ENCODE measurements at regions not wholly inside any gene's neighbourhood (a gene's known extent, or its start where the extent isn't known, plus 50 kb on each side); places are given as distances from the start of the nearest gene placed in this dataset.
"Not testable (repeated sequence)": the region's sequence is repeated elsewhere in the genome, so short reads cannot be mapped to it uniquely, and the experiment has no call there.

DNA sequence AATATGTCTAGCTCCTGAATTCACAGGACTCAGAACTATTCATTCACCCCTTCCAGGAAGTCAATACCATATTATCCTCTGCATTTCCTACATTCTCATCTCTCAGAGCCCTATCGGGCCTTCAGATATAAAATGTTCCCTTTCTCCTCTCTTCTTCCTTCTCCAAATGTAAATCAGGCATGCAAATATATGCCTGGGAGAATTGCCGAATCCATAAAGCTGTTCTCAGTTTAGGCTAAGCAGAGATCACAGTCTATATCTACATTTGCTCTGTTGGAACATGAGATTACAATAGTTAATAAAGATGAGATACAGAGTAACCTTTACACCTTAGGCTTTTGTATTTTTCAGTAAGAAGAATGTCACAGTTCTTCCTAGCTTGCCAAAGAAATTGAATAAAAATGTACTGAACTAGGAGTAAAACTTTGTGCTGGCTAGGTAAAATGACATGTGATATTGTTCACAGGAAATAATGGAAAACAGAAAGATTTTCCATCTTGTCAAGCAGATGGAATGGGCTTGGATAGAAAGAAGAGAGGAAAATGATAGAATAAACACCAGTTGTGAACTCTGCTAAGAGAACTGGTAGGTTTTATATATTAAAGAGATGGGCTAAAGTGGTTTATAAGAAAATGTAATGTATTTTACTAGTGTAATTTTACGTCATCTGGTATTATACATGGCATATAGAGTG, 161.5 kb downstream of the NRIP1 start:
- no peak for DNase-seq

DNA sequence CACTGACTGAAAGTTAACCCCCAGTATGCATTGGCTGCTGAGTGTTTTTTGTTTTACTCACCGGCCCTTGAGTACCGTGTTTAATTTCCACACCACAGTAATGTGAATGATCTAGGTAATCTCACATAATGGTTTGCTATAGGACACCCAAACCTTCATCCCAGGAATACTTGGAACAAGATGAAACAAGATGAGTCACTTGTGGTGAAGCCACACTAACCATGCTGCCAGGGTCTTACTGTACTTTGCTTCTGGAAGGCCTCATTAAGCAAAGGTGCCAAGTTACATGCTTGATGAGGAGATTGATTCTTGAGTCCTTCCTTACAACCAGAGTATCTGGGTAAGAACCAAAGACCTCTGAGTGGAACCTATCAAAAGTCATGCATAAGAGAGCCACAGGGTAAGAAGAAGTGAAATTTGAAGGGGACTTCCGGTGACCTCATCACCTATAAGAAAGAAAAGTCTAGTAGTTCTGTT, 163.3 kb downstream of the NRIP1 start:
- no peak for DNase-seq

- DNase-seq = no peak
These were observed 164.2 kb downstream of the NRIP1 start for GRCh38 chr21:14900611-14901010.

- DNase-seq = no peak
These were observed 164.7 kb downstream of the NRIP1 start for GRCh38 chr21:14900058-14900457.

DNA sequence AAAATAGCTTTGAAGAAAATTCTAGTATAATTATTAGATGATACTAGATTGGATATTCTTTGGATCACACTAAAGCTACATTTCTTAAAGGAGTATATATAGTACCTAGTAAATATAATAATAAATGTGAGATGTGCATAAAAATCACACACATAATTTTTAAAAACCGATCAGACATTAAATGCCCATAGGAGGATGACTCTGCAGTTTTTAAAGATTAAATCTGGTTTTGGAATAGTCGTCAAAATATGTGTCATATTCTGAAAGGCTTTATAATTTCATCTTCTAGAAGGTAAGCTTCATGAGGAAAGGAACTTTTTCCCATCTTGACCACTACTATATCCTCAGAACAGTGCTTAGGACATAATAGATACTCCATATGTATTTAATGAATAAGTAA, 169.0 kb downstream of the NRIP1 start:
- no peak for DNase-seq

GRCh38 chr21:14890141-14890540, 174.7 kb downstream of the NRIP1 start:
- DNase-seq = peak in 1 of 2 experiments; percentile 15

DNA sequence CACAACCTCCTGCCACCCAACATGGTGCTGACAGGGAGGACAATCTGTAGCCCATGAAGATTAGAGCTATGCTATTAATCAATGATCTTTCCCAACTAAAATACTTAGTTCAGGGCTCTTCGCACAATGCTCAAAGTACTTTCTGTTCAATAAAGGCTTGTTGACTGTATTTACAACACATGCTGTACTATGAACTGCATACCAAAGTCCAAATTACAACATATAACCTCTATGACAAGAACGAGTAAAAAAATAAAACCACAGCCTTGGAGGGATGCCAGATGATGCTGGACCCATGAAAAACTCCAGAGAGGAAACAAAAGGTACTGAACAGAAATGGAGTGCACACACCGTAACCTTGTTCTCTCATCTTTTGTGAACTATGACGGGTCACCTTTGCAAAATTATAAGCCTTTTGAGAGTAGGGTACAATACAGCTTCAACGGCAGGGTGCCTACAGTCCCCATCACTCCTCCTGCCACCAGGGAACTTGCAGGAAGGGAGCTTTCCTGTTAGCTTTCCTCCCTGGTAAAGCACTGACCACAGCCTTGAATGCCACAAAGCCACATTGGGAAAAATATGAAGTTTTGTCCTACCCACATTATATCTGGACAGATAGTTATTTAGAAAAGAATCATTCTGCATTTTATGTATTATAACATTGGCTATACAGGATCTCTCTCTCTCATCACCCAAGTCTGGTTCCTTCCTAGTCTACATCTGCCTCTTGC, 175.6 kb downstream of the NRIP1 start:
- peak; percentile 8 to 26 for DNase-seq

DNA sequence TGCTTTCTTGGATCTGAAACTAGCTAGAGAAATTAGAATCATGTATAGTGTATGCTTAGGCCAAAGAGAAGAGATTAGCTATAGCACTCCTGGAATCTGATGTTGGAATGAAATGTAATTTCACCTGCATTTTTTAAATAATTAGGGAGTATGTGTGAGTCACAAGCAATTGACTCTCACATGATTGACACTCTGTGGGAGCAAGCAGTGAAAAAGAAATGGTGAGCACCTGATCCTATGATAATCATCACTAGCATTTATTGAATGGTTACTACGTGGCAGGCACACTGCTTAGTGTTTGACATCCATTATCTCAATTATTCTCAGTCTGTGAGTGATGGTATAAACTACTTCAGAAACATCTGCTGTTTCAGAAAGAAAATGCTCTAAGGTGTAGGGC, 176.6 kb downstream of the NRIP1 start:
- DNase-seq = peak; percentile 28 to 64

DNA sequence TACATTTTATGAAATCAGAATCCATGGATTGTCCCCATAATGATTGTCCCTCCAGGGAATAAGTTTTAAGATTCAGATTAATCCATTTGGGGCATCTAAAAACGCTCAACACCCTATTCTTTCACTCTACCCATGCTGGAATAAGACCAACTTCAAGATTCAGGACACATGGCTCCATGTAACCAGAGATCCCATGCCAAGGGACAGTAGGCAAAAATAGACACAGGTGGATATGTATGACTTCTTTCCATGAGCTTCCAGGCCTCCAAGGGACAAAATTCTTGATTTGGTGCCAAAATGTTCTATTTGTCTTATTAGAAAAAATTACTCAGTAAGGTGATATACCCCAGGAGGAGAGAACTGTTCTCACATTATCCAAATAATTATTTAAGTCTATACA, 178.8 kb downstream of the NRIP1 start:
- no peak for DNase-seq

- no peak for DNase-seq
These were observed 181.4 kb downstream of the NRIP1 start for GRCh38 chr21:14883351-14883750.

- not testable (repeated sequence) for DNase-seq
These were observed 182.3 kb downstream of the NRIP1 start for GRCh38 chr21:14882545-14882944.

DNA sequence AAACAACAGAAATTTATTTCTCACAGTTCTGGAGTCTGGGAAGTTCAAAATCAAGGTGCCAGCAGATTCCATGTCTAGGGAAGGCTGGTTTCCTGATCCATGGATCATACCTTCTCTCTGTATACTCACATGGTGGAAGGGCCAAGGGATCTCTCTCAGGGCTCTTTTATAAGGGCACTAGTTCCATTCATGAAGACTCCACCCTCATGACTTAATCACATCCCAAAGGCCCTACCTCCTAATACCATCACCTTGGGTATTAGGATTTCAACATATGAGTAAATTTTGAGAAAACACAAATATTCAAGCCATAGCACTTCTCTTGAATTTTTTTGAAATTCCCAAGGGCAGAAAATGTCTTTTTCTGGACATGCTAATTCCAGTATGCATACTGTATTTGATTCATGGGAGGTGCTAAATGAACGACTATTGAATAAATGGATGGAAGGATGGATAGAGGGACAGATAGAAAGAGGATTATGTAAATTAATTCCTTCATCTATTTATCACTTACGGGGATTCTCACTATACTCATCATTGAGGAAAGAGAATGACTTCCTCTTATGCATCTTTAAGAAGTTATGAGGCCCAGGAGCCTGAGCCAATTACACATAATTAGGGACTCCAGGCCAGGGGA, 182.8 kb downstream of the NRIP1 start:
- DNase-seq = no peak

DNA sequence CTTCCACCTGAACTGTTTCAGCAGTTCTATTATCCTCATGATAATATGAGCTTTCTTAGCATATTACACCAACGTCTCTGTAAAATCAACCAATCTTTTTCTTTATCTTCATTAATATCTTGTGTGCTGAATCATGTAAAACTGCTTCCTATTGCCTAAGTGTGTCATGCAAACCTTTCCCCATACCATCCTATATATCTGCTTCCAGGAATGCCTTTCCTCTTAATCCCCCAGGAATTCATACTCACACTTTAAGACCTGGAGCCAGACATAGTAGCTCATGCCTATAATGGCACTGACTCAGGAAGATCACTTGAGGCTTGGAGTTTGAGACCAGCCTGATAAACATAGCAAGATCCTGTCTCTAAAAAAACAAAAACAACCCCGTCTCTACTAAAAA, 183.9 kb downstream of the NRIP1 start:
- DNase-seq = no peak

GRCh38 chr21:14879458-14879857, 185.3 kb downstream of the NRIP1 start:
- no peak for DNase-seq

DNA sequence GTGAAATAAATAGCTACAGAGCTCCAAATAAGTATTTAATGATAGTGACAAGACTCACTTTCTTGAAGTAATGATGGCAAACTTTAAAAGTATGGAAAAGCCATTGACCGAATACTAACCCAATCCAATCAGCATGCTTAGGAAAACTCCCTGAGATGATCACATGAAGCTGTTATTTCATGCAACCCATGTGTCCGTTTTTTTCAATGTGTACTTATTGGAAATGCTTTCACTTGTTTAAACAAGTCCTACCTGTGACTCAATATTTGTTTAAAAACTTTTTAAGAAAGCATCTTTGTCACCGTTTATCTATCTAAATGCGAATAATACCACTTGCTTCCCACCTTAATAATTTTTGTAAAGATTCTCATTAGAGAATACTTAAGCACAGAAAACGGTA, 185.8 kb downstream of the NRIP1 start:
- no peak for DNase-seq

- no peak for DNase-seq
These were observed 187.1 kb downstream of the NRIP1 start for GRCh38 chr21:14877581-14878228.

DNA sequence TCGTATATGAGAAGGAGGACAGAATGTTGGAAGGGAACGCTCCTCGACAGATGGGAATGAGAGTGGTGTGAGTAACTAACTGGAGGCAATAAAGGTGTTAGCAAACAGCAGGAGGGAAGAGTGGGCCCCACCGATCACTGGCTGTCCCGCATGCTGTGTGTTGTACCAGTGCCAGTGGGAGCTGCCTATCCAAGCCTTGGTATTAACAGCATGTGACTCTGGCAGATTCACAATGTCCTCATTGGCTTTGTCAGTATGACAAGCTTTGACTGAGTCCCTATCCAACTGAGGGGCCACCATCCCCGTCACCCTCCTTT, 188.3 kb downstream of the NRIP1 start:
- no peak for DNase-seq

GRCh38 chr21:14875704-14876523, 188.9 kb downstream of the NRIP1 start:
- DNase-seq = no peak

GRCh38 chr21:14875186-14875585, 189.6 kb downstream of the NRIP1 start:
- DNase-seq = no peak

DNA sequence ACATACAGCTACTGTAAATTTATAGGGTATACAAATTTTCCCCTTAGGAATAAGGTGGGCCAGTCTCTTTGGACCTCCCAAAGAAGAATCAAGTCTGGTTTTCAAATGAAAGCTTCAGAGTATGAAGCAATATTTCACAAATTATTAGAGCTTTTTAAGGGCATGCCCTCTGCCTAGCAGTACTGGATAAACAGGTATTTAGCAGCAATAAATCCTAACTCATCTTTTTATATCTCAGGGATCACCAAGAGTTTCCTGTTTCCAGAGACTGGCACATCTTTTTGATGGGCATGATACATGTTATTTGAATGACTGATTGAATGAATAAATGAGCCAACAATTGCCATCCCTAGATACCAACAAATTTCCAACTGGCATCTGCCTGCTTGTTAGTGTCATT, 190.4 kb downstream of the NRIP1 start:
- no peak for DNase-seq

- no peak for DNase-seq
These were observed 192.9 kb downstream of the NRIP1 start for GRCh38 chr21:14871861-14872260.

DNA sequence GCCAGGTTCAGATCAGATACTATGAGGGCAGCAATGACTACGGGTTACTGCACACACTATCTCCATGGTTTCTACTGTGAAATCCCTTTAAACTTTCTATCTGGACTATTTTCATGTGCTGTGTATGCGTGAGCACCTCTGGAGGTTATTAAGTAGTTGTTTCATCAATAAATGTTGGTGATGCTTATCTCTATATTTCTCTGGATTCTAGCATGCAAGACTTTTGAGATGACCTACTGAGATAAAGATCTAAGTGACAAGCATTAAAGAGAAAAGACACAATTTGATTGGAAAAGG, 194.0 kb downstream of the NRIP1 start:
- no peak for DNase-seq
